Gastroesophageal sphincter (tissue), 3 donors: ENCODE measurements at regions not wholly inside any gene's neighbourhood (a gene's known extent, or its start where the extent isn't known, plus 50 kb on each side); places are given as distances from the start of the nearest gene placed in this dataset.

Experiments
- EP300 ChIP-seq: sonication (generic); formaldehyde crosslinking; IDR thresholded peaks from one replicate; pipeline ENCODE4 v1.6.1; 2017; ENCODE audit warnings: antibody characterized with exemption, mild to moderate bottlenecking
- POLR2A ChIP-seq, 2 donors: fragments of 450-650 bp; IDR thresholded peaks; one replicate each; pipeline ENCODE4 v1.6.1; 2017; ENCODE audit warnings: antibody characterized with exemption in 2 of 2, mild to moderate bottlenecking in 2 of 2, moderate library complexity in 1 of 2
- TF ChIP-seq, protein P1 (sequence below), 4 experiments: fragments of 200-600 bp in 2 of 4; fragments of 450-650 bp in 2 of 4; sonication (generic) in 1 of 4; IDR thresholded peaks; one replicate each; pipeline ENCODE4 v1.5.1; 2017 to 2019; ENCODE audit warnings: antibody characterized with exemption in 4 of 4, mild to moderate bottlenecking in 2 of 4, moderate library complexity in 2 of 4

DNA sequence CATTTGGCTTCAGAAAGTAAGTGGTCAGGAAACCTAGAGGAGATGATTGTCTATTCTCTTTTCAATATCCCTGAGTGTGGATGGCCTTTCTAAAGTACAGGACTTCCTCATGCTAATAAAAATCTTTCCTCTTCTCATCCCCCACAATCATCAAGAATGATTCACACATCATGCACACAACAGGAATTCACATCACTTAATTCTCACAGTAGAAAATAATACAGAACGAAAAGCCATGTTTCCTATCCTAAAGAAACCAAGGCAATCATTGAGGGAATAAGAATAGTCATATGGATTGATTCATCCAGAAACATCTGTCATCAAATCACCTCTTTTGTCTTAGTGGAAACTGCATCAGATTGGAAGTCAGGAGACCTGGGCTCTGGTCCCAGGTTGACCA, 203.1 kb upstream of the PIK3R1 start:
- no peak for TF ChIP-seq EP300
- TF ChIP-seq, protein P1, sequence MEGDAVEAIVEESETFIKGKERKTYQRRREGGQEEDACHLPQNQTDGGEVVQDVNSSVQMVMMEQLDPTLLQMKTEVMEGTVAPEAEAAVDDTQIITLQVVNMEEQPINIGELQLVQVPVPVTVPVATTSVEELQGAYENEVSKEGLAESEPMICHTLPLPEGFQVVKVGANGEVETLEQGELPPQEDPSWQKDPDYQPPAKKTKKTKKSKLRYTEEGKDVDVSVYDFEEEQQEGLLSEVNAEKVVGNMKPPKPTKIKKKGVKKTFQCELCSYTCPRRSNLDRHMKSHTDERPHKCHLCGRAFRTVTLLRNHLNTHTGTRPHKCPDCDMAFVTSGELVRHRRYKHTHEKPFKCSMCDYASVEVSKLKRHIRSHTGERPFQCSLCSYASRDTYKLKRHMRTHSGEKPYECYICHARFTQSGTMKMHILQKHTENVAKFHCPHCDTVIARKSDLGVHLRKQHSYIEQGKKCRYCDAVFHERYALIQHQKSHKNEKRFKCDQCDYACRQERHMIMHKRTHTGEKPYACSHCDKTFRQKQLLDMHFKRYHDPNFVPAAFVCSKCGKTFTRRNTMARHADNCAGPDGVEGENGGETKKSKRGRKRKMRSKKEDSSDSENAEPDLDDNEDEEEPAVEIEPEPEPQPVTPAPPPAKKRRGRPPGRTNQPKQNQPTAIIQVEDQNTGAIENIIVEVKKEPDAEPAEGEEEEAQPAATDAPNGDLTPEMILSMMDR (IDR thresholded peaks at IDR 0.05), result no peak
- no peak for TF ChIP-seq POLR2A (IDR thresholded peaks at IDR 0.05)
